ENCODE measurements at regions not wholly inside any gene's neighbourhood (a gene's known extent, or its start where the extent isn't known, plus 50 kb on each side); places are given as distances from the start of the nearest gene placed in this dataset.

GRCh38 chr5:3278643-3279042 lies 317.0 kb upstream of the IRX1 start:
- DNase-seq, result no peak

- DNase-seq, result no peak
These were observed 317.9 kb upstream of the IRX1 start for GRCh38 chr5:3277590-3278196.

GRCh38 chr5:3276896-3277295 lies 318.7 kb upstream of the IRX1 start:
- DNase-seq, result no peak

- no peak for DNase-seq
These were observed 326.1 kb upstream of the IRX1 start for GRCh38 chr5:3269395-3270169.

- no peak for DNase-seq
These were observed 326.8 kb upstream of the IRX1 start for GRCh38 chr5:3268760-3269330.

GRCh38 chr5:3266861-3267260 lies 328.8 kb upstream of the IRX1 start:
- no peak for DNase-seq

GRCh38 chr5:3265936-3266335 lies 329.7 kb upstream of the IRX1 start:
- no peak for DNase-seq

GRCh38 chr5:3265131-3265885 lies 330.3 kb upstream of the IRX1 start:
- DNase-seq, result no peak

GRCh38 chr5:3262451-3262850 lies 333.2 kb upstream of the IRX1 start:
- DNase-seq, result no peak

- DNase-seq, result no peak
These were observed 334.6 kb upstream of the IRX1 start for GRCh38 chr5:3261081-3261480.

GRCh38 chr5:3258050-3258449 lies 337.6 kb upstream of the IRX1 start:
- DNase-seq, result no peak

GRCh38 chr5:3252235-3252634 lies 343.4 kb upstream of the IRX1 start:
- DNase-seq, result no peak

- DNase-seq, result no peak
These were observed 343.8 kb upstream of the IRX1 start for GRCh38 chr5:3251784-3252183.

- DNase-seq, result no peak
These were observed 346.2 kb upstream of the IRX1 start for GRCh38 chr5:3249401-3249800.

- no peak for DNase-seq
These were observed 358.3 kb upstream of the IRX1 start for GRCh38 chr5:3237276-3237868.

GRCh38 chr5:3234566-3234965 lies 361.1 kb upstream of the IRX1 start:
- DNase-seq, result no peak

- no peak for DNase-seq
These were observed 364.7 kb upstream of the IRX1 start for GRCh38 chr5:3230941-3231340.

- DNase-seq, result no peak
These were observed 365.4 kb upstream of the IRX1 start for GRCh38 chr5:3230254-3230653.

- no peak for DNase-seq
These were observed 369.3 kb upstream of the IRX1 start for GRCh38 chr5:3226196-3226920.

GRCh38 chr5:3225201-3225960 lies 370.3 kb upstream of the IRX1 start:
- DNase-seq, result no peak

- no peak for DNase-seq
These were observed 372.7 kb upstream of the IRX1 start for GRCh38 chr5:3222924-3223323.
